BE2C (cell line): ENCODE measurements at regions not wholly inside any gene's neighbourhood (a gene's known extent, or its start where the extent isn't known, plus 50 kb on each side); places are given as distances from the start of the nearest gene placed in this dataset.

Experiments
- DNase-seq: peaks from one replicate; pipeline ENCODE4 v3.0.0-alpha.2; 2020
- H3K27me3 ChIP-seq: fragments of 250-450 bp; sonication (Bioruptor Pico); 2 replicates; pipeline ENCODE4 v1.5.1; 2020; ENCODE audit warnings: mild to moderate bottlenecking
- H3K36me3 ChIP-seq: fragments of 250-450 bp; sonication (Bioruptor Pico); 2 replicates; pipeline ENCODE4 v1.5.1; 2020; ENCODE audit warnings: mild to moderate bottlenecking
- H3K4me1 ChIP-seq: fragments of 250-450 bp; sonication (Bioruptor Pico); 2 replicates; pipeline ENCODE4 v1.5.1; 2020
- H3K4me3 ChIP-seq: 2 replicates; pipeline ENCODE4 v1.5.1; 2011; ENCODE audit warnings: low read depth, low read length
- H3K9me3 ChIP-seq: fragments of 250-450 bp; sonication (Bioruptor Pico); 2 replicates; pipeline ENCODE4 v1.5.1; 2020
- TF ChIP-seq, protein P1 (sequence below): IDR thresholded peaks from 2 replicates; pipeline ENCODE4 v1.5.1; 2012; ENCODE audit warnings: mild to moderate bottlenecking, low read depth, low read length

DNA sequence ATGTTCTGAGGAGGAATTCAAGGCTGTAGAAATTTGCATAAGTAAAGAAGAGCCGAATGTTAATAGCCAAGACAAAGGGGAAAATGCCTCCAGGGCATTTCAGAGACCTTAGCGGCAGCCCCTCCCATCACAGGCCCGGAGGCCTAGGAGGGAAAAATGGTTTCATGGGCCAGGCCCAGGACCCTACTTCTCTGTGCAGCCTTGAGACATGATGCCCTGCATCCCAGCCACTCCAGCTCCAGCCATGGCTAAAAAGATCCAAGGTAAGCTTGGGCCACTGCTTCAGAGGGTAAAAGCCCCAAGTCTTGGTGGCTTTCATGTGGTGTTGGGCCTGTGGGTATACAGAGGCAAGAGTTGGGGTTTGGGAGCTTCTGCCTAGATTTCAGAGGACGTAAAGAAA is 225.7 kb downstream of the ARHGAP12 start:
- Histone ChIP-seq H3K4me1 (no peaks in the 10 kb centered on the region), H3K9me3 (no peaks in the 10 kb centered on the region), H3K4me3 (no peak overlapping the region), H3K27me3 (no peaks in the 10 kb centered on the region), H3K36me3 (no peaks in the 10 kb centered on the region)
- no peak for DNase-seq
- TF ChIP-seq, protein P1, sequence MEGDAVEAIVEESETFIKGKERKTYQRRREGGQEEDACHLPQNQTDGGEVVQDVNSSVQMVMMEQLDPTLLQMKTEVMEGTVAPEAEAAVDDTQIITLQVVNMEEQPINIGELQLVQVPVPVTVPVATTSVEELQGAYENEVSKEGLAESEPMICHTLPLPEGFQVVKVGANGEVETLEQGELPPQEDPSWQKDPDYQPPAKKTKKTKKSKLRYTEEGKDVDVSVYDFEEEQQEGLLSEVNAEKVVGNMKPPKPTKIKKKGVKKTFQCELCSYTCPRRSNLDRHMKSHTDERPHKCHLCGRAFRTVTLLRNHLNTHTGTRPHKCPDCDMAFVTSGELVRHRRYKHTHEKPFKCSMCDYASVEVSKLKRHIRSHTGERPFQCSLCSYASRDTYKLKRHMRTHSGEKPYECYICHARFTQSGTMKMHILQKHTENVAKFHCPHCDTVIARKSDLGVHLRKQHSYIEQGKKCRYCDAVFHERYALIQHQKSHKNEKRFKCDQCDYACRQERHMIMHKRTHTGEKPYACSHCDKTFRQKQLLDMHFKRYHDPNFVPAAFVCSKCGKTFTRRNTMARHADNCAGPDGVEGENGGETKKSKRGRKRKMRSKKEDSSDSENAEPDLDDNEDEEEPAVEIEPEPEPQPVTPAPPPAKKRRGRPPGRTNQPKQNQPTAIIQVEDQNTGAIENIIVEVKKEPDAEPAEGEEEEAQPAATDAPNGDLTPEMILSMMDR: no peak

DNA sequence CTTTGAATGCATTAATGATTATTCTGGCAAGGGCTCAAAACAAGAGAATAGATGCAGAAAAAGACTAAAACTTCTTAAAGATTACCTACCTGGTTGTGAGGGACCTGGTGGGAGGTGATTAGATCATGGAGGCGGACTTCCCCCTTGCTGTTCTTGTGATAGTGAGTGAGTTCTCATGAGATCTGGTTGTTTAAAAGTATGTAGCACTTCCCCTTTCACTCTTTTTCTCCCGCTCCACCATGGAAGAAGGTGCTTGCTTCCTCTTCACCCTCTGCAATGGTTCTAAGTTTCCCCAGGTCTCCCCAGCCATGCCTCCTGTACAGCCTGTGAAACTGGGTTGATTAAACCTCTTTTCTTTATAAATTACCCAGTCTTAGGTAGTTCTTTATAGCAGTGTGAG is 226.6 kb downstream of the ARHGAP12 start:
- no peaks in the 10 kb centered on the region for H3K4me1 ChIP-seq
- DNase-seq: no peak
- TF ChIP-seq, protein P1: no peak
- no peak overlapping the region for H3K4me3 ChIP-seq
- no peaks in the 10 kb centered on the region for H3K9me3 ChIP-seq
- no peaks in the 10 kb centered on the region for H3K36me3 ChIP-seq
- no peaks in the 10 kb centered on the region for H3K27me3 ChIP-seq

DNA sequence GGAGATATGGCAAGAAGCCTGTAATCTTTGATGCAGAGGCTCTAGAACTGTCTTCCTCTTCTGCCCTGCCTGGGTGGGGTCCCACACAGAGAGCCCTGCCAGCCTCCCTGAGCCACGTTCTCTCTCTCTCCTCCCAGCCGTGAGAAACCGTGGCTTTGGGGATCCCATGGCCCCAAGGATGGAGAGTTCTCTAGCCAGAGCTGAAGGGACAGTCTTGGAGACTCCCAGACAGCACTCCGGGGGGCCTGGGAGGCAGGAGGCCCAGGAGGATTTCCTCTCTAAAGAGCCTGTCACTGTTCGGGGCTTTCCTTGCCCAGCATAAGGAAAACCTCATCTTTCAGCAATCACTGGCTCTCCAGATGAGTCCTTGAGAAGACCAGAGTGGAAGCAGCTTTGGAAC is 227.1 kb downstream of the ARHGAP12 start:
- Histone ChIP-seq H3K4me1 (no peaks in the 10 kb centered on the region), H3K9me3 (no peaks in the 10 kb centered on the region), H3K4me3 (no peak overlapping the region), H3K36me3 (no peaks in the 10 kb centered on the region), H3K27me3 (no peaks in the 10 kb centered on the region)
- TF ChIP-seq, protein P1: no peak
- DNase-seq: no peak

DNA sequence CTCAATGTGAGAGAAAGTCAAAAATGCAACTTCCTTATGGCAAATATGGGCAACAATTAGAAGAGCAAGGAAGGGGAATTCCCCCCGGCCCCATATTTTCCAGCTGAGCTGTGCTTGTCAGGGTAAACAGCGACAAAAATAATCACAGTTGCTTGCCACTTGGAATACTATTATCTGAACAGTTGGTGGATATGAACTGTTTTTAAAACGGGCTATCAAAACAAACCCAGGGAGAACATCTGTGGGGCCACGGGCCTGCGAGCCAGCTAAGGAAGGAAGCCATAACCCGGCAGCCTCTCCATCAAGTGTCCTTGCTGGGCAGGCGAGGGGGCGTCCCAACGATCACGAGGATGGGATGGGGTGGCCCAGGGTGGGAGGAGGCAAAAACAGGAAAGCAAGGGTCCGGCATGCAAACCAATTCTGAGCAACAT is 228.4 kb downstream of the ARHGAP12 start:
- H3K4me1 ChIP-seq: no peaks in the 10 kb centered on the region
- H3K27me3 ChIP-seq: no peaks in the 10 kb centered on the region
- no peak for DNase-seq
- TF ChIP-seq, protein P1: no peak
- no peaks in the 10 kb centered on the region for H3K36me3 ChIP-seq
- no peaks in the 10 kb centered on the region for H3K9me3 ChIP-seq
- H3K4me3 ChIP-seq: no peak overlapping the region

DNA sequence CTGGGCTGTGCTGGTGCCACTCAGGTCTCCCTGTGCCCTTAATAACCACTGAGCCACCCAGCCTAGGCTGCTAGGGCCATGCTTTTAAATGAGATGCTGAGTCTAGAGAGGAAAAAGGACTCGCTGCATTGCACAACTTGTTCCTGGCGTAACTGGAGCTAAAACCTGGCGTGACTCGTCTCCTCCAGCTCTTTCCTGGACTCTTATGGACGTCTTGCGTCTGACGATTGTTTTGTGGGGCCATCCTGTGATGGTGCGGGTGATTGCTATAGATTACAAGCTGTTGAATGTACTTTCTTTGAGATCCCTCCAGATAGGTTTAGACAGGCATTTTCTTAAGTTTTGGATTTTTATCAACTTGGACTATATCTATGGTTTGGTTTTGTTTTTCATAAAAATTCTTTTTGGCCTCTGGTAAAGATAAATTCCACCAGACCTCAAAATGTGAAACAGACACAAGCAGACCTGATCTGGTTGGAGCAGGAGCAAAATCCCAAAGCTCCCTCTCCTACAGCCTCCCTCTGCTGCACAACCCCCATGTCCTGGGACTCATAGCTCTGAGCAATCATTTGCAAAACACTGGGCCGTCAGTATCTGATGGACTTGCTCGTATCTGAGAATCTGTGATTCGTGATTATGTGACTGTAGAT is 230.3 kb downstream of the ARHGAP12 start:
- H3K4me1 ChIP-seq: no peaks in the 10 kb centered on the region
- DNase-seq: no peak
- H3K9me3 ChIP-seq: no peaks in the 10 kb centered on the region
- TF ChIP-seq, protein P1: no peak
- no peak overlapping the region for H3K4me3 ChIP-seq
- no peaks in the 10 kb centered on the region for H3K36me3 ChIP-seq
- H3K27me3 ChIP-seq: no peaks in the 10 kb centered on the region

DNA sequence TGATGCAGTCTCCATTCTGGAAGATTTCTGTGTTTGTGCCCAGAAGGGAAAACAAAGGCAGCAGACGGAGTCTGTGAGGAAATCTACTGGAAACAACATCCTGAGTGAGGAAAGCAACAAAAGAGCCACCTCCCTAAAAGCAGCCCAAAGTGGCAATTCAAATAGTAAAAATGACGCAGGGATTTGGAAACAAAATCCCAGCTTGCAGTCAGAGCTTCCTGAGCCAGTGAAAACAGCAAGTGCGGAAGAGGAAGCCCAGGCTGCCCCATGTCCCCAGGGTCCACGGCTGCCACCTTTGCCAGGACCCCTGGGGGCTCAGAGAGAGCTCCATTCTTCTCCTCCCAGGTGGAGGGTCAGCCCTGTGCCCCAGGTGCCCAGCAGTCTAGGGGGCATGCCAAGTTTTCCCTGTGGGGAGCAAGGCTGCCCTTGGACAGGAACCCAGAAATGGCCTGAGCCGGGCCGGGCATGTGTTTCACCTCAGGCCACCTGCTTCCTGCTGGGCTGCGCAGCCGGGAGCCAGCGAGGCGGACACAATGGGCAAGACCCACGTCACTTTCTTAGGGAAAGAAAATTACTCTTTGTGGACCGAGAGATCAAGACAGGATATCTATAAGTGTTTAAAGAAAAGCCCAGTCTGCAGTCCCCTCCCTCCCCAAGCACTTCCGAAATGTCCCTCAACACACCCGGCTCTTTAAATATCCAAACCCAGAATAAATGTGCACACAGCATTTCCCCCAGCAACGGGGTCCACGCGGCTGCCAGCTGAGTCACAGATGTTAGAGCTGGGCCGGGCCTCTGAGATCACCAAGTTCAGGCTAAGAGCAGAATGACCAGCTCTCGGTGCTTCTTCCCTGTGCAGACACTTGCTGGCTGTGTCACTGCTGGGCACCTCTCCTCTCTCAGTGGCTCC is 231.1 kb downstream of the ARHGAP12 start:
- Histone ChIP-seq H3K4me1 (no peaks in the 10 kb centered on the region), H3K9me3 (no peaks in the 10 kb centered on the region), H3K4me3 (no peak overlapping the region), H3K27me3 (no peaks in the 10 kb centered on the region), H3K36me3 (no peaks in the 10 kb centered on the region)
- no peak for DNase-seq
- TF ChIP-seq, protein P1: no peak
